HepG2 (cell line): ENCODE measurements at regions not wholly inside any gene's neighbourhood (a gene's known extent, or its start where the extent isn't known, plus 50 kb on each side); places are given as distances from the start of the nearest gene placed in this dataset.

Source experiments
- HCFC1 ChIP-seq: fragments of 150-350 bp; IDR thresholded peaks from 2 replicates; pipeline ENCODE4 v1.6.1; 2014; ENCODE audit warnings: low read depth, low read length
- POLR2A ChIP-seq, 2 experiments: IDR thresholded peaks; 2 replicates each; pipeline ENCODE4 v1.6.1; 2011; ENCODE audit warnings: low read depth in 2 of 2, low read length in 2 of 2, mild to moderate bottlenecking in 1 of 2, moderate library complexity in 1 of 2; ENCODE audit not compliant: insufficient read depth in 1 of 2
- ZNF678 ChIP-seq: sonication (generic); formaldehyde crosslinking; IDR thresholded peaks from 2 replicates; pipeline ENCODE4 v1.4.0; 2020; ENCODE audit warnings: mild to moderate bottlenecking, missing genetic modification reagents
- TF ChIP-seq, protein P1 (sequence below): sonication (generic); formaldehyde crosslinking; IDR thresholded peaks from 2 replicates; pipeline ENCODE4 v1.5.0; 2020; ENCODE audit warnings: mild to moderate bottlenecking, missing genetic modification reagents, borderline replicate concordance
- TF ChIP-seq, protein P2 (sequence below), 2 experiments: IDR thresholded peaks; 2 replicates each; pipeline ENCODE4 v1.6.1; 2011 to 2012; ENCODE audit warnings: low read length in 2 of 2, borderline replicate concordance in 1 of 2, low read depth in 1 of 2, mild to moderate bottlenecking in 1 of 2, moderate library complexity in 1 of 2
- TF ChIP-seq, protein P3 (sequence below): sonication (generic); formaldehyde crosslinking; IDR thresholded peaks from 2 replicates; pipeline ENCODE4 v1.5.0; 2020; ENCODE audit warnings: mild to moderate bottlenecking, missing genetic modification reagents, moderate library complexity

DNA sequence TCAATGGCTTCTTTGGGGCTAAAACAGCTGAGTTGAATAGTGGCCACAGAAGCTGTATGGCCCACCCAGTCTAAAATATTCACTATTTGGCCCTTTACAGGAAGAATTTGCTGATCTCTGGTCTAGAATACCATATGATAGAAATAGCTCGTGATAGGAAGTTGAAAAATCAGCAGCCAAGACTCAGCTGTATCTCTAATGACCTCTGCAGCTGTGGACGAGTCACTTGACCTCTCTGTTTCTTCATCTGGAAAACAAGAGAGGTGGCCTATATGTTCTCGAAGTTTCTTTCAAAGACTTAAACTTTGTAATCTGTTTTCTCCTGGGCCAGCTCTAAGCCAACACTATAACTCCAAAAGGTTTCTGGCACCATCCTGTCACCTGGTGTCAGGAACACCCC, 129.2 kb downstream of the ZBTB18 start:
- TF ChIP-seq, protein P1, sequence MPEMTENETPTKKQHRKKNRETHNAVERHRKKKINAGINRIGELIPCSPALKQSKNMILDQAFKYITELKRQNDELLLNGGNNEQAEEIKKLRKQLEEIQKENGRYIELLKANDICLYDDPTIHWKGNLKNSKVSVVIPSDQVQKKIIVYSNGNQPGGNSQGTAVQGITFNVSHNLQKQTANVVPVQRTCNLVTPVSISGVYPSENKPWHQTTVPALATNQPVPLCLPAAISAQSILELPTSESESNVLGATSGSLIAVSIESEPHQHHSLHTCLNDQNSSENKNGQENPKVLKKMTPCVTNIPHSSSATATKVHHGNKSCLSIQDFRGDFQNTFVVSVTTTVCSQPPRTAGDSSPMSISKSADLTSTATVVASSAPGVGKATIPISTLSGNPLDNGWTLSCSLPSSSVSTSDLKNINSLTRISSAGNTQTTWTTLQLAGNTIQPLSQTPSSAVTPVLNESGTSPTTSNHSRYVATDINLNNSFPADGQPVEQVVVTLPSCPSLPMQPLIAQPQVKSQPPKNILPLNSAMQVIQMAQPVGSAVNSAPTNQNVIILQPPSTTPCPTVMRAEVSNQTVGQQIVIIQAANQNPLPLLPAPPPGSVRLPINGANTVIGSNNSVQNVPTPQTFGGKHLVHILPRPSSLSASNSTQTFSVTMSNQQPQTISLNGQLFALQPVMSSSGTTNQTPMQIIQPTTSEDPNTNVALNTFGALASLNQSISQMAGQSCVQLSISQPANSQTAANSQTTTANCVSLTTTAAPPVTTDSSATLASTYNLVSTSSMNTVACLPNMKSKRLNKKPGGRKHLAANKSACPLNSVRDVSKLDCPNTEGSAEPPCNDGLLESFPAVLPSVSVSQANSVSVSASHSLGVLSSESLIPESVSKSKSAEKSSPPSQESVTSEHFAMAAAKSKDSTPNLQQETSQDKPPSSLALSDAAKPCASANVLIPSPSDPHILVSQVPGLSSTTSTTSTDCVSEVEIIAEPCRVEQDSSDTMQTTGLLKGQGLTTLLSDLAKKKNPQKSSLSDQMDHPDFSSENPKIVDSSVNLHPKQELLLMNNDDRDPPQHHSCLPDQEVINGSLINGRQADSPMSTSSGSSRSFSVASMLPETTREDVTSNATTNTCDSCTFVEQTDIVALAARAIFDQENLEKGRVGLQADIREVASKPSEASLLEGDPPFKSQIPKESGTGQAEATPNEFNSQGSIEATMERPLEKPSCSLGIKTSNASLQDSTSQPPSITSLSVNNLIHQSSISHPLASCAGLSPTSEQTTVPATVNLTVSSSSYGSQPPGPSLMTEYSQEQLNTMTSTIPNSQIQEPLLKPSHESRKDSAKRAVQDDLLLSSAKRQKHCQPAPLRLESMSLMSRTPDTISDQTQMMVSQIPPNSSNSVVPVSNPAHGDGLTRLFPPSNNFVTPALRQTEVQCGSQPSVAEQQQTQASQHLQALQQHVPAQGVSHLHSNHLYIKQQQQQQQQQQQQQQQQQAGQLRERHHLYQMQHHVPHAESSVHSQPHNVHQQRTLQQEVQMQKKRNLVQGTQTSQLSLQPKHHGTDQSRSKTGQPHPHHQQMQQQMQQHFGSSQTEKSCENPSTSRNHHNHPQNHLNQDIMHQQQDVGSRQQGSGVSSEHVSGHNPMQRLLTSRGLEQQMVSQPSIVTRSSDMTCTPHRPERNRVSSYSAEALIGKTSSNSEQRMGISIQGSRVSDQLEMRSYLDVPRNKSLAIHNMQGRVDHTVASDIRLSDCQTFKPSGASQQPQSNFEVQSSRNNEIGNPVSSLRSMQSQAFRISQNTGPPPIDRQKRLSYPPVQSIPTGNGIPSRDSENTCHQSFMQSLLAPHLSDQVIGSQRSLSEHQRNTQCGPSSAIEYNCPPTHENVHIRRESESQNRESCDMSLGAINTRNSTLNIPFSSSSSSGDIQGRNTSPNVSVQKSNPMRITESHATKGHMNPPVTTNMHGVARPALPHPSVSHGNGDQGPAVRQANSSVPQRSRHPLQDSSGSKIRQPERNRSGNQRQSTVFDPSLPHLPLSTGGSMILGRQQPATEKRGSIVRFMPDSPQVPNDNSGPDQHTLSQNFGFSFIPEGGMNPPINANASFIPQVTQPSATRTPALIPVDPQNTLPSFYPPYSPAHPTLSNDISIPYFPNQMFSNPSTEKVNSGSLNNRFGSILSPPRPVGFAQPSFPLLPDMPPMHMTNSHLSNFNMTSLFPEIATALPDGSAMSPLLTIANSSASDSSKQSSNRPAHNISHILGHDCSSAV = no peak
- TF ChIP-seq, protein P2, sequence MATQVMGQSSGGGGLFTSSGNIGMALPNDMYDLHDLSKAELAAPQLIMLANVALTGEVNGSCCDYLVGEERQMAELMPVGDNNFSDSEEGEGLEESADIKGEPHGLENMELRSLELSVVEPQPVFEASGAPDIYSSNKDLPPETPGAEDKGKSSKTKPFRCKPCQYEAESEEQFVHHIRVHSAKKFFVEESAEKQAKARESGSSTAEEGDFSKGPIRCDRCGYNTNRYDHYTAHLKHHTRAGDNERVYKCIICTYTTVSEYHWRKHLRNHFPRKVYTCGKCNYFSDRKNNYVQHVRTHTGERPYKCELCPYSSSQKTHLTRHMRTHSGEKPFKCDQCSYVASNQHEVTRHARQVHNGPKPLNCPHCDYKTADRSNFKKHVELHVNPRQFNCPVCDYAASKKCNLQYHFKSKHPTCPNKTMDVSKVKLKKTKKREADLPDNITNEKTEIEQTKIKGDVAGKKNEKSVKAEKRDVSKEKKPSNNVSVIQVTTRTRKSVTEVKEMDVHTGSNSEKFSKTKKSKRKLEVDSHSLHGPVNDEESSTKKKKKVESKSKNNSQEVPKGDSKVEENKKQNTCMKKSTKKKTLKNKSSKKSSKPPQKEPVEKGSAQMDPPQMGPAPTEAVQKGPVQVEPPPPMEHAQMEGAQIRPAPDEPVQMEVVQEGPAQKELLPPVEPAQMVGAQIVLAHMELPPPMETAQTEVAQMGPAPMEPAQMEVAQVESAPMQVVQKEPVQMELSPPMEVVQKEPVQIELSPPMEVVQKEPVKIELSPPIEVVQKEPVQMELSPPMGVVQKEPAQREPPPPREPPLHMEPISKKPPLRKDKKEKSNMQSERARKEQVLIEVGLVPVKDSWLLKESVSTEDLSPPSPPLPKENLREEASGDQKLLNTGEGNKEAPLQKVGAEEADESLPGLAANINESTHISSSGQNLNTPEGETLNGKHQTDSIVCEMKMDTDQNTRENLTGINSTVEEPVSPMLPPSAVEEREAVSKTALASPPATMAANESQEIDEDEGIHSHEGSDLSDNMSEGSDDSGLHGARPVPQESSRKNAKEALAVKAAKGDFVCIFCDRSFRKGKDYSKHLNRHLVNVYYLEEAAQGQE (IDR thresholded peaks at IDR 0.05; ENCODE audit: borderline replicate concordance in 1 of 2, low read depth in 1 of 2, low read length in 2 of 2) = no peak
- TF ChIP-seq ZNF678 (no peak), HCFC1 (no peak), POLR2A (IDR thresholded peaks at IDR 0.05; ENCODE audit: insufficient read depth in 1 of 2, low read depth in 2 of 2, low read length in 2 of 2) (no peak)
- TF ChIP-seq, protein P3, sequence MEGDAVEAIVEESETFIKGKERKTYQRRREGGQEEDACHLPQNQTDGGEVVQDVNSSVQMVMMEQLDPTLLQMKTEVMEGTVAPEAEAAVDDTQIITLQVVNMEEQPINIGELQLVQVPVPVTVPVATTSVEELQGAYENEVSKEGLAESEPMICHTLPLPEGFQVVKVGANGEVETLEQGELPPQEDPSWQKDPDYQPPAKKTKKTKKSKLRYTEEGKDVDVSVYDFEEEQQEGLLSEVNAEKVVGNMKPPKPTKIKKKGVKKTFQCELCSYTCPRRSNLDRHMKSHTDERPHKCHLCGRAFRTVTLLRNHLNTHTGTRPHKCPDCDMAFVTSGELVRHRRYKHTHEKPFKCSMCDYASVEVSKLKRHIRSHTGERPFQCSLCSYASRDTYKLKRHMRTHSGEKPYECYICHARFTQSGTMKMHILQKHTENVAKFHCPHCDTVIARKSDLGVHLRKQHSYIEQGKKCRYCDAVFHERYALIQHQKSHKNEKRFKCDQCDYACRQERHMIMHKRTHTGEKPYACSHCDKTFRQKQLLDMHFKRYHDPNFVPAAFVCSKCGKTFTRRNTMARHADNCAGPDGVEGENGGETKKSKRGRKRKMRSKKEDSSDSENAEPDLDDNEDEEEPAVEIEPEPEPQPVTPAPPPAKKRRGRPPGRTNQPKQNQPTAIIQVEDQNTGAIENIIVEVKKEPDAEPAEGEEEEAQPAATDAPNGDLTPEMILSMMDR = no peak
